ENCODE measurements at regions not wholly inside any gene's neighbourhood (a gene's known extent, or its start where the extent isn't known, plus 50 kb on each side); places are given as distances from the start of the nearest gene placed in this dataset.

GRCh38 chr9:30575218-30575617 is 1809.2 kb upstream of the ACO1 start:
- TF ChIP-seq CTCF (IDR thresholded peaks at IDR 0.05): no peak
- TF ChIP-seq EP300 (IDR thresholded peaks at IDR 0.05): no peak
- TF ChIP-seq POLR2A (IDR thresholded peaks at IDR 0.05): no peak
- TF ChIP-seq POLR2AphosphoS5 (IDR thresholded peaks at IDR 0.05): no peak

Data from sigmoid colon (tissue), 4 donors.